ENCODE measurements at regions not wholly inside any gene's neighbourhood (a gene's known extent, or its start where the extent isn't known, plus 50 kb on each side); places are given as distances from the start of the nearest gene placed in this dataset.

DNA sequence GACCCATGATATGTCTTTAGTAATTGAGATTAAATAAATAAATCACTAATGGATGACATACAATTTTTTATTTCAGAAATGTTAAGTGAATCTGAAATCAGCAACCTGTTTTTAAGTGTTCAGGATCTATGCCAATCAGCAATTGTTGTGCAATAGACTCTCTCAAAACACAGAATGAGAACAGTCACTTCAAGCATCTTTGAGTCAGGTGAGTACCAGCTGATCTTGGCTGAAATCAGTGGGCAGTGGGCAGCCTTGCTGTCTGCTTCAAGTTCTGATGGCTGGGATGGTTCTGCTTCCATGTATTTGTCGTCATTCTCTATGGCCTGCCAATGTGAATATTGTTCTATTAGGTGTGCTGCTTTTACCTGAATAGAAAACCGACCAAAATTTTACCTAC, 82.3 kb upstream of the NRG3 start:
- TF ChIP-seq, protein P1, sequence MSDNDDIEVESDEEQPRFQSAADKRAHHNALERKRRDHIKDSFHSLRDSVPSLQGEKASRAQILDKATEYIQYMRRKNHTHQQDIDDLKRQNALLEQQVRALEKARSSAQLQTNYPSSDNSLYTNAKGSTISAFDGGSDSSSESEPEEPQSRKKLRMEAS (IDR thresholded peaks at IDR 0.05): no peak
- no peak for TF ChIP-seq ZBTB7A (IDR thresholded peaks at IDR 0.05; ENCODE audit: low read depth)
- no peak for TF ChIP-seq TEAD4 (IDR thresholded peaks at IDR 0.05)
- TF ChIP-seq TAF1 (IDR thresholded peaks at IDR 0.05; ENCODE audit: low read depth): no peak

DNA sequence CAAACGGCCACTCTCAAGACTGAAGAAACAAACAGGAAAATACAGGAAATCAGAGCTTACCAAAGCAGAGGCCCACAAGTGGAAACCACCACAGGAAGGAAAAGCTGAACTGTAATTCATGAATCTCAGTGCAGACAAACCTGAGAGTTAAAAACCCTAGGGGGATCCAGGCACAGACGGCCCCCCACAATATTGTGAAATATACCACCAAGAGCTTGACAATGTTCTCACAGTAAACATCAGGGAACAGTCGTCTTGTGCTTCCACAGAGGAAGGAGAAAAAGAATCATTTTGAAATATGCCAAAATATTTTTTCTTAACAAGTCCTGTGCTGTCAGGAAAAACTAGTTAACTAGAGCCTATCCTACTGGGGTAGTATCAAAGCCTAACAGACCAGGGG, 68.2 kb upstream of the NRG3 start:
- TF ChIP-seq CEBPB (IDR thresholded peaks at IDR 0.05) (no peak), ZBTB7A (IDR thresholded peaks at IDR 0.05; ENCODE audit: low read depth) (no peak), EP300 (IDR thresholded peaks at IDR 0.05; ENCODE audit: borderline replicate concordance) (no peak), EGR1 (IDR thresholded peaks at IDR 0.05) (no peak), CREB1 (IDR thresholded peaks at IDR 0.05; ENCODE audit: low read depth) (no peak), TAF1 (IDR thresholded peaks at IDR 0.05; ENCODE audit: low read depth) (no peak), NFIC (IDR thresholded peaks at IDR 0.05) (no peak), RAD21 (IDR thresholded peaks at IDR 0.05; ENCODE audit: low read depth) (no peak), YY1 (IDR thresholded peaks at IDR 0.05; ENCODE audit: low read depth) (no peak), FOXM1 (IDR thresholded peaks at IDR 0.05; ENCODE audit: borderline replicate concordance, low read depth) (no peak), TCF12 (IDR thresholded peaks at IDR 0.05; ENCODE audit: low read depth) (no peak)
- TF ChIP-seq, protein P2, sequence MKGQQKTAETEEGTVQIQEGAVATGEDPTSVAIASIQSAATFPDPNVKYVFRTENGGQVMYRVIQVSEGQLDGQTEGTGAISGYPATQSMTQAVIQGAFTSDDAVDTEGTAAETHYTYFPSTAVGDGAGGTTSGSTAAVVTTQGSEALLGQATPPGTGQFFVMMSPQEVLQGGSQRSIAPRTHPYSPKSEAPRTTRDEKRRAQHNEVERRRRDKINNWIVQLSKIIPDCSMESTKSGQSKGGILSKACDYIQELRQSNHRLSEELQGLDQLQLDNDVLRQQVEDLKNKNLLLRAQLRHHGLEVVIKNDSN (IDR thresholded peaks at IDR 0.05): no peak
- TF ChIP-seq, protein P1 (IDR thresholded peaks at IDR 0.05): no peak
- TF ChIP-seq, protein P3, sequence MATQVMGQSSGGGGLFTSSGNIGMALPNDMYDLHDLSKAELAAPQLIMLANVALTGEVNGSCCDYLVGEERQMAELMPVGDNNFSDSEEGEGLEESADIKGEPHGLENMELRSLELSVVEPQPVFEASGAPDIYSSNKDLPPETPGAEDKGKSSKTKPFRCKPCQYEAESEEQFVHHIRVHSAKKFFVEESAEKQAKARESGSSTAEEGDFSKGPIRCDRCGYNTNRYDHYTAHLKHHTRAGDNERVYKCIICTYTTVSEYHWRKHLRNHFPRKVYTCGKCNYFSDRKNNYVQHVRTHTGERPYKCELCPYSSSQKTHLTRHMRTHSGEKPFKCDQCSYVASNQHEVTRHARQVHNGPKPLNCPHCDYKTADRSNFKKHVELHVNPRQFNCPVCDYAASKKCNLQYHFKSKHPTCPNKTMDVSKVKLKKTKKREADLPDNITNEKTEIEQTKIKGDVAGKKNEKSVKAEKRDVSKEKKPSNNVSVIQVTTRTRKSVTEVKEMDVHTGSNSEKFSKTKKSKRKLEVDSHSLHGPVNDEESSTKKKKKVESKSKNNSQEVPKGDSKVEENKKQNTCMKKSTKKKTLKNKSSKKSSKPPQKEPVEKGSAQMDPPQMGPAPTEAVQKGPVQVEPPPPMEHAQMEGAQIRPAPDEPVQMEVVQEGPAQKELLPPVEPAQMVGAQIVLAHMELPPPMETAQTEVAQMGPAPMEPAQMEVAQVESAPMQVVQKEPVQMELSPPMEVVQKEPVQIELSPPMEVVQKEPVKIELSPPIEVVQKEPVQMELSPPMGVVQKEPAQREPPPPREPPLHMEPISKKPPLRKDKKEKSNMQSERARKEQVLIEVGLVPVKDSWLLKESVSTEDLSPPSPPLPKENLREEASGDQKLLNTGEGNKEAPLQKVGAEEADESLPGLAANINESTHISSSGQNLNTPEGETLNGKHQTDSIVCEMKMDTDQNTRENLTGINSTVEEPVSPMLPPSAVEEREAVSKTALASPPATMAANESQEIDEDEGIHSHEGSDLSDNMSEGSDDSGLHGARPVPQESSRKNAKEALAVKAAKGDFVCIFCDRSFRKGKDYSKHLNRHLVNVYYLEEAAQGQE (IDR thresholded peaks at IDR 0.05; ENCODE audit: low read depth): no peak

DNA sequence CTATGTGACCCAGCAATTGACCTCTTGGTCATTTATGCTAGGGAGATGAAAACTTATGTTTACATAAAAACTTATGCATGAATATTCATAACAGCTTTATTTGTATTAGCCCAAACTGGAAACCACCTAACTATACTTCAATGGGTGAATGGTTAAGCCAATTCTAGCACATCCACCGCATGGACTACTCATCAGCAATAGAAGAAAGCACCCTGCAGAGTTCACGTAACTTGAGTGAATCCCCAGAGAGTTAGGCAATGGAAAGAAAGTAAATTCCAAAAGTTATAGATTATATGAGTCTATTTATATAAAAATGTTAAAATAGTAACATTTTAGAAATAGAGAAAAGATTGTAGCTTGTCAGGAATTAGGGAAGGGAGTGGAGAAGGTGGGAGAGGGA, 60.2 kb upstream of the NRG3 start:
- no peak for TF ChIP-seq ZBTB7A (IDR thresholded peaks at IDR 0.05; ENCODE audit: low read depth)
- TF ChIP-seq TAF1 (IDR thresholded peaks at IDR 0.05; ENCODE audit: low read depth): no peak
- TF ChIP-seq, protein P3 (IDR thresholded peaks at IDR 0.05; ENCODE audit: low read depth): no peak
- TF ChIP-seq EP300 (IDR thresholded peaks at IDR 0.05; ENCODE audit: borderline replicate concordance): no peak
- no peak for TF ChIP-seq CREB1 (IDR thresholded peaks at IDR 0.05; ENCODE audit: low read depth)
- no peak for TF ChIP-seq NFIC (IDR thresholded peaks at IDR 0.05)
- no peak for TF ChIP-seq TCF12 (IDR thresholded peaks at IDR 0.05; ENCODE audit: low read depth)
- TF ChIP-seq, protein P2 (IDR thresholded peaks at IDR 0.05): no peak
- no peak for TF ChIP-seq EGR1 (IDR thresholded peaks at IDR 0.05)
- no peak for TF ChIP-seq YY1 (IDR thresholded peaks at IDR 0.05; ENCODE audit: low read depth)
- TF ChIP-seq CEBPB (IDR thresholded peaks at IDR 0.05): no peak
- TF ChIP-seq, protein P1 (IDR thresholded peaks at IDR 0.05): no peak
- no peak for TF ChIP-seq RAD21 (IDR thresholded peaks at IDR 0.05; ENCODE audit: low read depth)
- TF ChIP-seq TEAD4 (IDR thresholded peaks at IDR 0.05): no peak
- no peak for TF ChIP-seq FOXM1 (IDR thresholded peaks at IDR 0.05; ENCODE audit: borderline replicate concordance, low read depth)

DNA sequence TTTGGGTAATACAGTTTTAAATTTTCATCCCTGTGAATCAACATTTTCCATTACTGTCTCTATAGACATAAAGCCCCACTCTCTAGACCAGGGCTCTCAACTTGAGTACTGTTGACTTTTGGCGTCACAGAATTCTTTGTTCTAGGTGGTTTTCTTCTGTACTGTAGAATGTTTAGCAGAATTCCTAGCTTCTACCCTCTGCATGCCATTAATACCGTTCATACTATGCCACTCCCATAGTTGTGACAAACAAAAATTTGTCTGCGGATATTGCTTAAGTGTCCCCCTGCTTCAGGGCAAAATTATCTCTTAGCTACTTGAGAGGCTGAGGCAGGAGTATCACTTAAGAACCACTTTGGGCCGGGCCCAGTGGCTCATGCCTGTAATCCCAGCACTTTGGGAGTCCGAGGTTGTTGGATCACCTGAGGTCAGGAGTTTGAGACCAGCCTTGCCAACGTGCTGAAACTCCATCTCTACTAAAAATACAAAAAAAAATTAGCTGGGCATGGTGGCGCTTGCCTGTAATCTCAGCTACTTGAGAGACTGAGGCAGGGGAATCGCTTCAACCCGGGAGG, 57.3 kb upstream of the NRG3 start:
- TF ChIP-seq CREB1 (IDR thresholded peaks at IDR 0.05; ENCODE audit: low read depth): no peak
- no peak for TF ChIP-seq NFIC (IDR thresholded peaks at IDR 0.05)
- TF ChIP-seq, protein P1 (IDR thresholded peaks at IDR 0.05): no peak
- no peak for TF ChIP-seq CEBPB (IDR thresholded peaks at IDR 0.05)
- no peak for TF ChIP-seq TEAD4 (IDR thresholded peaks at IDR 0.05)
- no peak for TF ChIP-seq ZBTB7A (IDR thresholded peaks at IDR 0.05; ENCODE audit: low read depth)
- no peak for TF ChIP-seq EP300 (IDR thresholded peaks at IDR 0.05; ENCODE audit: borderline replicate concordance)
- TF ChIP-seq EGR1 (IDR thresholded peaks at IDR 0.05): no peak
- no peak for TF ChIP-seq TCF12 (IDR thresholded peaks at IDR 0.05; ENCODE audit: low read depth)
- no peak for TF ChIP-seq RAD21 (IDR thresholded peaks at IDR 0.05; ENCODE audit: low read depth)
- no peak for TF ChIP-seq TAF1 (IDR thresholded peaks at IDR 0.05; ENCODE audit: low read depth)
- no peak for TF ChIP-seq FOXM1 (IDR thresholded peaks at IDR 0.05; ENCODE audit: borderline replicate concordance, low read depth)
- no peak for TF ChIP-seq YY1 (IDR thresholded peaks at IDR 0.05; ENCODE audit: low read depth)
- TF ChIP-seq, protein P2 (IDR thresholded peaks at IDR 0.05): no peak
- TF ChIP-seq, protein P3 (IDR thresholded peaks at IDR 0.05; ENCODE audit: low read depth): no peak

All from Ishikawa (cell line).